SKM-1 (cell line): ENCODE measurements at regions not wholly inside any gene's neighbourhood (a gene's known extent, or its start where the extent isn't known, plus 50 kb on each side); places are given as distances from the start of the nearest gene placed in this dataset.

Source experiments
- DNase-seq: peaks from one replicate; lab custom pipeline; 2025; ENCODE audit not compliant: unreplicated experiment; lab: John Stamatoyannopoulos, UW

GRCh38 chr4:157887316-157887715 is 285.5 kb downstream of the GASK1B start:
- no peak for DNase-seq

GRCh38 chr4:157886645-157887044 is 286.2 kb downstream of the GASK1B start:
- no peak for DNase-seq

- DNase-seq: no peak
These were observed 287.0 kb downstream of the GASK1B start for GRCh38 chr4:157885811-157886210.

- no peak for DNase-seq
These were observed 289.9 kb downstream of the GASK1B start for GRCh38 chr4:157882901-157883300.

- DNase-seq: no peak
These were observed 292.1 kb downstream of the GASK1B start for GRCh38 chr4:157880761-157881160.

- DNase-seq: no peak
These were observed 318.0 kb downstream of the GASK1B start for GRCh38 chr4:157854819-157855218.

- DNase-seq: no peak
These were observed 332.2 kb downstream of the GASK1B start for GRCh38 chr4:157840648-157841047.

GRCh38 chr4:157840034-157840433 is 332.8 kb downstream of the GASK1B start:
- no peak for DNase-seq

- no peak for DNase-seq
These were observed 334.5 kb downstream of the GASK1B start for GRCh38 chr4:157838366-157838765.

- DNase-seq: no peak
These were observed 335.6 kb downstream of the GASK1B start for GRCh38 chr4:157837071-157837703.

GRCh38 chr4:157832596-157832995 is 340.2 kb downstream of the GASK1B start:
- DNase-seq: no peak

GRCh38 chr4:157824021-157824420 is 348.8 kb downstream of the GASK1B start:
- no peak for DNase-seq

- no peak for DNase-seq
These were observed 351.0 kb downstream of the GASK1B start for GRCh38 chr4:157821814-157822213.

- no peak for DNase-seq
These were observed 352.9 kb downstream of the GASK1B start for GRCh38 chr4:157819693-157820464.

- no peak for DNase-seq
These were observed 353.7 kb downstream of the GASK1B start for GRCh38 chr4:157818946-157819692.

GRCh38 chr4:157810137-157810774 is 362.6 kb downstream of the GASK1B start:
- no peak for DNase-seq

- DNase-seq: no peak
These were observed 363.9 kb downstream of the GASK1B start for GRCh38 chr4:157808796-157809383.

- no peak for DNase-seq
These were observed 366.6 kb downstream of the GASK1B start for GRCh38 chr4:157806184-157806583.

GRCh38 chr4:157804986-157805385 is 367.8 kb downstream of the GASK1B start:
- DNase-seq: no peak

GRCh38 chr4:157803845-157804521 is 368.8 kb downstream of the GASK1B start:
- DNase-seq: no peak

- no peak for DNase-seq
These were observed 369.4 kb downstream of the GASK1B start for GRCh38 chr4:157803421-157803820.
